ENCODE measurements at regions not wholly inside any gene's neighbourhood (a gene's known extent, or its start where the extent isn't known, plus 50 kb on each side); places are given as distances from the start of the nearest gene placed in this dataset.
"Not testable (repeated sequence)": the region's sequence is repeated elsewhere in the genome, so short reads cannot be mapped to it uniquely, and the experiment has no call there.

GRCh38 chr4:173626277-173626676 lies 96.2 kb upstream of the HAND2 start:
- Histone ChIP-seq H3K23ac (ENCODE audit: low read length) (no peak overlapping the region), H4K5ac (ENCODE audit: low read length) (no peak overlapping the region), H3K56ac (ENCODE audit: low read length) (no peak overlapping the region), H3K79me2 (ENCODE audit: control insufficient read depth, insufficient read depth, low read length) (no peaks in the 10 kb centered on the region), H2BK120ac (ENCODE audit: low read depth, low read length) (no peak overlapping the region), H3K27ac (ENCODE audit: low read depth, low read length) (no peak overlapping the region), H3K79me1 (ENCODE audit: low read length) (no peaks in the 10 kb centered on the region), H3K18ac (ENCODE audit: low read length) (no peak overlapping the region), H2BK5ac (ENCODE audit: low read length) (no peak overlapping the region), H2BK15ac (replicated peaks; ENCODE audit: low read depth) (no peak overlapping the region), H3K4ac (ENCODE audit: low read depth, low read length) (no peak overlapping the region), H4K8ac (ENCODE audit: low read depth, low read length) (no peak overlapping the region), H3K4me2 (ENCODE audit: low read length) (no peak overlapping the region), H2AK5ac (ENCODE audit: low read length) (no peak overlapping the region), H3K4me3 (ENCODE audit: low read length) (no peak overlapping the region), H3K36me3 (ENCODE audit: control insufficient read depth, insufficient read depth, low read length) (no peaks in the 10 kb centered on the region), H3K9ac (ENCODE audit: low read length) (no peak overlapping the region), H3K4me1 (ENCODE audit: control insufficient read depth, low read depth, low read length) (no peaks in the 10 kb centered on the region), H3K27me3 (ENCODE audit: insufficient read depth, low read length, poor library complexity) (no peaks in the 10 kb centered on the region)
- WGBS (ENCODE audit: extremely low coverage, insufficient coverage, low lambda C conversion rate) = no CpG with 5 or more reads among the region's 1 CpG
- no peak for DNase-seq

GRCh38 chr4:173618648-173619047 lies 88.6 kb upstream of the HAND2 start:
- not testable (repeated sequence) for H3K36me3 ChIP-seq (ENCODE audit: control insufficient read depth, insufficient read depth, low read length); H2AK5ac ChIP-seq (ENCODE audit: low read length); H3K27me3 ChIP-seq (ENCODE audit: insufficient read depth, low read length, poor library complexity); H3K4me3 ChIP-seq (ENCODE audit: low read length); H3K27ac ChIP-seq (ENCODE audit: low read depth, low read length); H3K56ac ChIP-seq (ENCODE audit: low read length); DNase-seq; H3K4me1 ChIP-seq (ENCODE audit: control insufficient read depth, low read depth, low read length); H3K79me2 ChIP-seq (ENCODE audit: control insufficient read depth, insufficient read depth, low read length); H3K9ac ChIP-seq (ENCODE audit: low read length); H2BK5ac ChIP-seq (ENCODE audit: low read length); H4K5ac ChIP-seq (ENCODE audit: low read length); H4K8ac ChIP-seq (ENCODE audit: low read depth, low read length); H3K79me1 ChIP-seq (ENCODE audit: low read length); H3K23ac ChIP-seq (ENCODE audit: low read length); H3K4ac ChIP-seq (ENCODE audit: low read depth, low read length); H2BK120ac ChIP-seq (ENCODE audit: low read depth, low read length); H2BK15ac ChIP-seq (replicated peaks; ENCODE audit: low read depth); H3K4me2 ChIP-seq (ENCODE audit: low read length); H3K18ac ChIP-seq (ENCODE audit: low read length)
- no CpG with 5 or more reads among the region's 5 CpGs for WGBS (ENCODE audit: extremely low coverage, insufficient coverage, low lambda C conversion rate)

GRCh38 chr4:173609158-173609557 lies 79.1 kb upstream of the HAND2 start:
- Histone ChIP-seq H3K4me3 (ENCODE audit: low read length) (no peak overlapping the region), H2BK15ac (replicated peaks; ENCODE audit: low read depth) (no peak overlapping the region), H3K9ac (ENCODE audit: low read length) (no peak overlapping the region), H3K27ac (ENCODE audit: low read depth, low read length) (no peak overlapping the region), H4K5ac (ENCODE audit: low read length) (no peak overlapping the region), H2BK120ac (ENCODE audit: low read depth, low read length) (no peak overlapping the region), H3K4me1 (ENCODE audit: control insufficient read depth, low read depth, low read length) (no peaks in the 10 kb centered on the region), H3K18ac (ENCODE audit: low read length) (no peak overlapping the region), H3K23ac (ENCODE audit: low read length) (no peak overlapping the region), H3K79me2 (ENCODE audit: control insufficient read depth, insufficient read depth, low read length) (no peaks in the 10 kb centered on the region), H3K36me3 (ENCODE audit: control insufficient read depth, insufficient read depth, low read length) (no peaks in the 10 kb centered on the region), H3K4ac (ENCODE audit: low read depth, low read length) (no peak overlapping the region), H3K56ac (ENCODE audit: low read length) (no peak overlapping the region), H3K27me3 (ENCODE audit: insufficient read depth, low read length, poor library complexity) (no peaks in the 10 kb centered on the region), H3K4me2 (ENCODE audit: low read length) (no peak overlapping the region), H3K79me1 (ENCODE audit: low read length) (no peaks in the 10 kb centered on the region), H2BK5ac (ENCODE audit: low read length) (no peak overlapping the region), H4K8ac (ENCODE audit: low read depth, low read length) (no peak overlapping the region), H2AK5ac (ENCODE audit: low read length) (no peak overlapping the region)
- no peak for DNase-seq
- WGBS (ENCODE audit: extremely low coverage, insufficient coverage, low lambda C conversion rate) = no CpG with 5 or more reads among the region's 2 CpGs

- H3K27ac ChIP-seq (ENCODE audit: low read depth, low read length); H3K4ac ChIP-seq (ENCODE audit: low read depth, low read length); H2BK5ac ChIP-seq (ENCODE audit: low read length); H3K27me3 ChIP-seq (ENCODE audit: insufficient read depth, low read length, poor library complexity); H3K18ac ChIP-seq (ENCODE audit: low read length); H2BK15ac ChIP-seq (replicated peaks; ENCODE audit: low read depth); H3K36me3 ChIP-seq (ENCODE audit: control insufficient read depth, insufficient read depth, low read length); H3K4me3 ChIP-seq (ENCODE audit: low read length); H3K9ac ChIP-seq (ENCODE audit: low read length); H2AK5ac ChIP-seq (ENCODE audit: low read length); H3K23ac ChIP-seq (ENCODE audit: low read length); H4K8ac ChIP-seq (ENCODE audit: low read depth, low read length); H2BK120ac ChIP-seq (ENCODE audit: low read depth, low read length); H3K79me2 ChIP-seq (ENCODE audit: control insufficient read depth, insufficient read depth, low read length); H4K5ac ChIP-seq (ENCODE audit: low read length); H3K4me2 ChIP-seq (ENCODE audit: low read length); H3K79me1 ChIP-seq (ENCODE audit: low read length); H3K4me1 ChIP-seq (ENCODE audit: control insufficient read depth, low read depth, low read length): not testable (repeated sequence)
- H3K56ac ChIP-seq (ENCODE audit: low read length) = peak overlapping the region; percentile 49
- WGBS (ENCODE audit: extremely low coverage, insufficient coverage, low lambda C conversion rate) = no CpG with 5 or more reads among the region's 15 CpGs
- peak; percentile 49 for DNase-seq
These were observed 78.6 kb upstream of the HAND2 start for GRCh38 chr4:173608632-173609031.

GRCh38 chr4:173591760-173592159 lies 61.7 kb upstream of the HAND2 start:
- DNase-seq = peak; percentile 3
- H4K8ac ChIP-seq (ENCODE audit: low read depth, low read length) = no peak overlapping the region
- H3K4ac ChIP-seq (ENCODE audit: low read depth, low read length) = no peak overlapping the region
- no peak overlapping the region for H4K5ac ChIP-seq (ENCODE audit: low read length)
- H3K4me1 ChIP-seq (ENCODE audit: control insufficient read depth, low read depth, low read length) = no peaks in the 10 kb centered on the region
- H2BK5ac ChIP-seq (ENCODE audit: low read length) = no peak overlapping the region
- H3K27ac ChIP-seq (ENCODE audit: low read depth, low read length) = no peak overlapping the region
- H3K36me3 ChIP-seq (ENCODE audit: control insufficient read depth, insufficient read depth, low read length) = no peaks in the 10 kb centered on the region
- no CpG with 5 or more reads among the region's 3 CpGs for WGBS (ENCODE audit: extremely low coverage, insufficient coverage, low lambda C conversion rate)
- H2BK15ac ChIP-seq (replicated peaks; ENCODE audit: low read depth) = no peak overlapping the region
- H3K23ac ChIP-seq (ENCODE audit: low read length) = no peak overlapping the region
- H3K18ac ChIP-seq (ENCODE audit: low read length) = no peak overlapping the region
- H2BK120ac ChIP-seq (ENCODE audit: low read depth, low read length) = no peak overlapping the region
- H3K79me2 ChIP-seq (ENCODE audit: control insufficient read depth, insufficient read depth, low read length) = no peaks in the 10 kb centered on the region
- no peak overlapping the region for H3K56ac ChIP-seq (ENCODE audit: low read length)
- no peaks in the 10 kb centered on the region for H3K79me1 ChIP-seq (ENCODE audit: low read length)
- H3K4me3 ChIP-seq (ENCODE audit: low read length) = no peak overlapping the region
- H2AK5ac ChIP-seq (ENCODE audit: low read length) = no peak overlapping the region
- H3K27me3 ChIP-seq (ENCODE audit: insufficient read depth, low read length, poor library complexity) = no peaks in the 10 kb centered on the region
- no peak overlapping the region for H3K9ac ChIP-seq (ENCODE audit: low read length)
- H3K4me2 ChIP-seq (ENCODE audit: low read length) = no peak overlapping the region

GRCh38 chr4:173590697-173591096 lies 60.7 kb upstream of the HAND2 start:
- Histone ChIP-seq H3K27me3 (ENCODE audit: insufficient read depth, low read length, poor library complexity) (no peaks in the 10 kb centered on the region), H2BK120ac (ENCODE audit: low read depth, low read length) (no peak overlapping the region), H3K4me1 (ENCODE audit: control insufficient read depth, low read depth, low read length) (no peaks in the 10 kb centered on the region), H2BK5ac (ENCODE audit: low read length) (no peak overlapping the region), H3K36me3 (ENCODE audit: control insufficient read depth, insufficient read depth, low read length) (no peaks in the 10 kb centered on the region), H4K5ac (ENCODE audit: low read length) (no peak overlapping the region), H3K4me2 (ENCODE audit: low read length) (no peak overlapping the region), H3K79me2 (ENCODE audit: control insufficient read depth, insufficient read depth, low read length) (no peaks in the 10 kb centered on the region), H2AK5ac (ENCODE audit: low read length) (no peak overlapping the region), H3K18ac (ENCODE audit: low read length) (no peak overlapping the region), H3K56ac (ENCODE audit: low read length) (no peak overlapping the region), H3K4ac (ENCODE audit: low read depth, low read length) (no peak overlapping the region), H3K4me3 (ENCODE audit: low read length) (no peak overlapping the region), H3K79me1 (ENCODE audit: low read length) (no peaks in the 10 kb centered on the region), H3K23ac (ENCODE audit: low read length) (no peak overlapping the region), H2BK15ac (replicated peaks; ENCODE audit: low read depth) (no peak overlapping the region), H3K9ac (ENCODE audit: low read length) (no peak overlapping the region), H3K27ac (ENCODE audit: low read depth, low read length) (no peak overlapping the region), H4K8ac (ENCODE audit: low read depth, low read length) (no peak overlapping the region)
- no peak for DNase-seq
- WGBS (ENCODE audit: extremely low coverage, insufficient coverage, low lambda C conversion rate) = no CpG with 5 or more reads among the region's 4 CpGs
